GM06990 (cell line): ENCODE measurements at regions not wholly inside any gene's neighbourhood (a gene's known extent, or its start where the extent isn't known, plus 50 kb on each side); places are given as distances from the start of the nearest gene placed in this dataset.

ENCODE experiments used
- DNase-seq: peaks from one replicate; pipeline ENCODE4 v3.0.0-alpha.2; 2011; ENCODE audit not compliant: insufficient read length; ENCODE audit errors: extremely low read depth
- H3K27me3 ChIP-seq: replicated peaks from 2 replicates; pipeline ENCODE4 v1.6.0; 2011; ENCODE audit warnings: low read length; ENCODE audit not compliant: control insufficient read depth, insufficient read depth
- H3K36me3 ChIP-seq: 2 replicates; pipeline ENCODE4 v1.5.1; 2011; ENCODE audit warnings: low read length; ENCODE audit not compliant: control insufficient read depth, insufficient read depth
- H3K4me3 ChIP-seq: replicated peaks from 2 replicates; pipeline ENCODE4 v1.5.1; 2011; ENCODE audit warnings: low read depth, mild to moderate bottlenecking, control low read depth, low read length
- TF ChIP-seq, protein P1 (sequence below): IDR thresholded peaks from 2 replicates; pipeline ENCODE4 v1.5.1; 2011; ENCODE audit warnings: low read length, control low read depth, mild to moderate bottlenecking, inconsistent platforms; ENCODE audit not compliant: insufficient read depth, poor library complexity, severe bottlenecking

DNA sequence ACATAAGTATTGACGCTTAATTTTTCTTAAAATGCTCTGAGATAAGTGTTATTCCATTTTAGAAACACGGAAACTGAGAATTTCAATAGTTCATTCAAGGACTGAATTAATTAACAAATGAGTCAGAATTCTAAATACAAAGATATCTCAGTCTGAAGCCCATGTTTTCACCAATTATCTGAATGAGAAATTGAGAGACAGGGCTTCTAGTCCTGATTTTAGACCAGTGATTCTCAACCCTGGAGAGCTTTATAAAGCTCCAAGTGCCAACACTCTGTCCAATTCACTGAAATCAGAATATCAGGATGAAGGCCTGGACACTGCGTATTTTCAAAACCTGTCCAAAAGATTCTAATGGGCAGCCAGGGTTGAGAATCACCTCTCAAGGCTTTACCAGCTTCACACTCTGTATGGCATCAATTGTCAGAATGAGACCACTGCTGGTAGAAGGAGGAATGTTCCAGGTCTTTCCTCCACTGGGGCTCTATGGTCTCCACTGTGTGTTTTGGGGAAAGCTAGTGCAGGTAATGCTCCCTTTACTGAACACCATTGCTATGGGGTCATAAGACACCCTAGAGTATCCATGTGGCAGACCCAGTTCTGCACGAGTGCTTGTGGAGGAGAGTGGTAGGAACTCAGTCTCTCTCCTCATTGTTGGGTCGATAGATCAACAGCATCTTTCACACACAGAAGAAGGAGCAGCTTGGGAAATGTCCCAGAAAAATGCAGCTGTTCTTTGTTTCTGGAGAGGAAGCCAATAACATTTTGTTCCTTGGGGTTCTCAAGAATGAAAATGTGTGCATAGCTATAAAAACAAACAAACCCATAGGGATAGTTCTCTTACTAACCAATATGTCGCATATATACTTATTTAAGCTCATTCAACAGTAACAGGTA, 99.7 kb upstream of the OSMR start:
- Histone ChIP-seq H3K27me3 (no peaks in the 10 kb centered on the region; the same call in none of the 2 replicates), H3K36me3 (no peaks in the 10 kb centered on the region), H3K4me3 (no peak overlapping the region)
- TF ChIP-seq, protein P1, sequence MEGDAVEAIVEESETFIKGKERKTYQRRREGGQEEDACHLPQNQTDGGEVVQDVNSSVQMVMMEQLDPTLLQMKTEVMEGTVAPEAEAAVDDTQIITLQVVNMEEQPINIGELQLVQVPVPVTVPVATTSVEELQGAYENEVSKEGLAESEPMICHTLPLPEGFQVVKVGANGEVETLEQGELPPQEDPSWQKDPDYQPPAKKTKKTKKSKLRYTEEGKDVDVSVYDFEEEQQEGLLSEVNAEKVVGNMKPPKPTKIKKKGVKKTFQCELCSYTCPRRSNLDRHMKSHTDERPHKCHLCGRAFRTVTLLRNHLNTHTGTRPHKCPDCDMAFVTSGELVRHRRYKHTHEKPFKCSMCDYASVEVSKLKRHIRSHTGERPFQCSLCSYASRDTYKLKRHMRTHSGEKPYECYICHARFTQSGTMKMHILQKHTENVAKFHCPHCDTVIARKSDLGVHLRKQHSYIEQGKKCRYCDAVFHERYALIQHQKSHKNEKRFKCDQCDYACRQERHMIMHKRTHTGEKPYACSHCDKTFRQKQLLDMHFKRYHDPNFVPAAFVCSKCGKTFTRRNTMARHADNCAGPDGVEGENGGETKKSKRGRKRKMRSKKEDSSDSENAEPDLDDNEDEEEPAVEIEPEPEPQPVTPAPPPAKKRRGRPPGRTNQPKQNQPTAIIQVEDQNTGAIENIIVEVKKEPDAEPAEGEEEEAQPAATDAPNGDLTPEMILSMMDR = no peak
- no peak for DNase-seq

GRCh38 chr5:38749861-38750260, 96.0 kb upstream of the OSMR start:
- Histone ChIP-seq H3K4me3 (no peak overlapping the region), H3K27me3 (no peaks in the 10 kb centered on the region; the same call in none of the 2 replicates), H3K36me3 (no peaks in the 10 kb centered on the region)
- TF ChIP-seq, protein P1 = no peak
- no peak for DNase-seq

DNA sequence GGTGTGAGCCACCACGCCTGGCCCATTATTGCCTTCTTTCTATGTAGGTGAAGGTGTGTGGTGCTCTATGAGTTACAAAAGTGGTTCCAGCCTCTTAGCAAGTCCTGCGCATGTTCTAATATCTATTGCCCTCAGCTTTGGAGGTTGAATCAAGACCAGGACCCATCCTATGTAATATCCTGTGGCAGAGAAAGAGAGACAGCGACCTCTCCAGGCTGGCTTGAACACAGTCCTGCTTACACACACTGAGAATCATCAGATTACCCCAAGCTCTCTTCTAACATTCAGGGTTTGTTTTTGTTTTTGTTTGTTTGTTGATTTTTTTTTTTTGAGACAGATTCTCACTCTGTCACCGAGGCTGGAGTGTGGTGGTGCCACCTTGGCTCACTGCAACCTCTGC, 94.7 kb upstream of the OSMR start:
- H3K4me3 ChIP-seq = no peak overlapping the region
- TF ChIP-seq, protein P1 = no peak
- H3K36me3 ChIP-seq = no peaks in the 10 kb centered on the region
- DNase-seq = no peak
- no peaks in the 10 kb centered on the region; the same call in 1 of the 2 replicates for H3K27me3 ChIP-seq

DNA sequence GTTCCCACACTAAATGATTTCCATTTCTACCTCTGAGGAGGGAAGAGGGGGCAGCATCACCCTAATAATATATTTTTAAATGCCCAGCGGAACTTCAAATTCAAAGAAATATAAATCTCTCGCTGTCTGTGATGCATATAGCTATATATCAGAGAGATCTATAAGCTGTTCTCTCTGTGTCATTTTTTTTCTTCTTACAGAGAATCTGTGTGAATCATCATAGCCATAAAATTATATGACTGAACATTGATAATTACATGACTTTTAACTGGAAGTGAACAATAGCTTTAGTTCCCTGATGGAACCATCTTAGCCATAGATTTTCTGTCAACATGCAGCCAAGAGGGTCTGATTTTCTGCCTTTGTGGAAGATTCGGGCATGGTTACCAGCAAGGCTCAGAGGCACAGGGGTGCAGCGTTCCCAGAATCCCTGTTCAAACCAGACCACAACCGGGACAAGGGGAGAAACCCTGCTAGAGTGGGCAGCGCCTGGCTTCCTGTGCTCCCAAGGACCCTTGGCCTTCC, 93.7 kb upstream of the OSMR start:
- DNase-seq = no peak
- Histone ChIP-seq H3K27me3 (no peaks in the 10 kb centered on the region; the same call in 1 of the 2 replicates), H3K4me3 (no peak overlapping the region), H3K36me3 (no peaks in the 10 kb centered on the region)
- TF ChIP-seq, protein P1 = no peak

DNA sequence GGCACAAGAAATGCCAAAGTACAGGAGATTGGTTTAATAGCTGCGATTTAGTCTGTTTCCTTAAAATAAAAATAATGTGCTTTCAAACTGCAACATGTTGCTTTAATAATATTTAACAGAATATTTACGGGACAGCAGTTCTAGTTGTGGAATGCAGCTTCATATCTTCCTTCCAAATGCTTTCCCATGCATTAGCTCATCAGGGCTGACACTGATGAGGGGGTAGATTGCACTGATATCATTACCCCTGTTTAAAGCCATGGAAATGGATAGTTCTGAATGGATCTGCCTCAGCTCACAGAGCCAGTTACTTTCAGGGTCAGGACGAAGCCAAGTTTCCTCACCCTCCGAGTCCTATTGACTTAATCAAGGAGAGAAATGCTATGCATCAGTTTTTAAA, 93.2 kb upstream of the OSMR start:
- no peak for DNase-seq
- no peak overlapping the region for H3K4me3 ChIP-seq
- H3K27me3 ChIP-seq = no peaks in the 10 kb centered on the region; the same call in 1 of the 2 replicates
- TF ChIP-seq, protein P1 = no peak
- no peaks in the 10 kb centered on the region for H3K36me3 ChIP-seq
